Activated CD4-positive, alpha-beta T cell treated with anti-CD3 and anti-CD28 coated beads, Interleukin-2, amount 10 ng/mL, durations not matched to agents 24 days and 14 days (primary cell): ENCODE measurements at regions not wholly inside any gene's neighbourhood (a gene's known extent, or its start where the extent isn't known, plus 50 kb on each side); places are given as distances from the start of the nearest gene placed in this dataset.

Experiments used
- DNase-seq: peaks from one replicate; pipeline ENCODE4 v3.0.0; 2022
- H3K27ac Mint-ChIP-seq: one replicate; pipeline ENCODE4 v1.8.0; 2022; ENCODE audit warnings: mild to moderate bottlenecking, mixed read lengths
- H3K27me3 Mint-ChIP-seq: one replicate; pipeline ENCODE4 v1.8.0; 2022; ENCODE audit warnings: mixed read lengths
- H3K36me3 Mint-ChIP-seq: one replicate; pipeline ENCODE4 v1.8.0; 2022; ENCODE audit warnings: low read depth, mild to moderate bottlenecking, mixed read lengths
- H3K4me1 Mint-ChIP-seq: one replicate; pipeline ENCODE4 v1.8.0; 2021; ENCODE audit warnings: mixed read lengths
- H3K4me3 Mint-ChIP-seq: one replicate; pipeline ENCODE4 v1.8.0; 2022; ENCODE audit warnings: mild to moderate bottlenecking, moderate library complexity, mixed read lengths
- H3K9me3 Mint-ChIP-seq: one replicate; pipeline ENCODE4 v1.8.0; 2021; ENCODE audit warnings: mixed read lengths
- intact Hi-C: fragments of 100-400 bp; cut with micrococcal nuclease; formaldehyde crosslinking; loops from one replicate; pipeline ENCODE4 v1.15.1; 2023

DNA sequence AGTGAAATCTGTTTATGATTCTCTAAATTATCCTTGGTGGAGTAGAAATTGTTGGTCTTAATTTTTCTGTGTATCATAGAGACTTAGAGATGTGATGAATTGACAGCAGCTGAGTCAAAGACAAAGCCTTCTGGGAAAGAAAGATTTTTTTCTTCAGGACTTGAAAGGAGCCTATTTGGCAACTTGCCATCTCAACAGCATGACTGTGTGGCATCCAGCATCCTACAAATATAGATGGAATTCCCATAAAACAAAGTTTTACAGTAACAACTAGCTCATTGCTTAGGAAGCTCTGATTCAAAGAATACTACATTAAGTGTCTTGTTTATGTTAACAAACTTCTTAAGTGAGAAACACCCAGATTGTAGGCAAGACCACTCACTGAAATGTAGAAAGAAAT lies 79.2 kb upstream of the SETBP1 start:
- Mint-ChIP-seq H3K4me3 (no peak overlapping the region), H3K4me1 (no peaks in the 10 kb centered on the region), H3K36me3 (no peaks in the 10 kb centered on the region), H3K27me3 (peaks cover 6% of the 10 kb centered on the region), H3K27ac (no peak overlapping the region), H3K9me3 (no peaks in the 10 kb centered on the region)
- intact Hi-C loops: no loop called here
- DNase-seq: no peak

- DNase-seq: no peak
- H3K4me3 Mint-ChIP-seq: no peak overlapping the region
- H3K9me3 Mint-ChIP-seq: no peaks in the 10 kb centered on the region
- no peaks in the 10 kb centered on the region for H3K36me3 Mint-ChIP-seq
- intact Hi-C loops: no loop called here
- H3K27ac Mint-ChIP-seq: no peak overlapping the region
- no peaks in the 10 kb centered on the region for H3K4me1 Mint-ChIP-seq
- H3K27me3 Mint-ChIP-seq: peaks cover 4% of the 10 kb centered on the region
Measured at GRCh38 chr18:44602380-44602779, 78.3 kb upstream of the SETBP1 start.

- Mint-ChIP-seq H3K4me3 (no peak overlapping the region), H3K9me3 (no peaks in the 10 kb centered on the region), H3K27me3 (peaks cover 3% of the 10 kb centered on the region), H3K4me1 (no peaks in the 10 kb centered on the region), H3K36me3 (no peaks in the 10 kb centered on the region), H3K27ac (no peak overlapping the region)
- DNase-seq: no peak
- intact Hi-C loops: no loop called here
Measured at GRCh38 chr18:44602845-44603244, 77.8 kb upstream of the SETBP1 start.

- no peak overlapping the region for H3K4me3 Mint-ChIP-seq
- intact Hi-C loops: no loop called here
- H3K27ac Mint-ChIP-seq: no peak overlapping the region
- H3K4me1 Mint-ChIP-seq: no peaks in the 10 kb centered on the region
- H3K9me3 Mint-ChIP-seq: no peaks in the 10 kb centered on the region
- no peak for DNase-seq
- H3K36me3 Mint-ChIP-seq: no peaks in the 10 kb centered on the region
- H3K27me3 Mint-ChIP-seq: no peaks in the 10 kb centered on the region
Measured at GRCh38 chr18:44609181-44609941, 71.3 kb upstream of the SETBP1 start.

DNA sequence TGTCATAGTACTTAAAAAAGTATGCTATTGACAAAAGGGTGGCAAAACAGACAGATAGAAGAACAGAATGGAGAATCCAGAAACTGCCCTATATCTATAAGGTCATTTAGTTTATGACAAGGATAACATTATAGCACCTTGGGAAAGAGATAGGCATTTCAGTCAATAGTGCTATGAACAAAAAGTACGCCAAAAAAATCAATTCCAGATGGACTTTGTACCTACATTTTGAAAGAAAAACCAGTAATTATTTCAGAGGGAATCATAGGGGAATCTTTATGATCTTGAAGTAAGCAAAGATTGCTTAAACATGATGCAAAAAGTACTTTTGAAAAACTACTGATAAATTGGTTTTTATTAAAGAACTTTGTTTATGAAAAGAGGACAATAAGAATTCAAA lies 59.9 kb upstream of the SETBP1 start:
- no peak overlapping the region for H3K27ac Mint-ChIP-seq
- intact Hi-C loops: no loop called here
- no peak for DNase-seq
- H3K27me3 Mint-ChIP-seq: peaks cover 6% of the 10 kb centered on the region
- H3K4me3 Mint-ChIP-seq: no peak overlapping the region
- peaks cover 5% of the 10 kb centered on the region for H3K9me3 Mint-ChIP-seq
- no peaks in the 10 kb centered on the region for H3K36me3 Mint-ChIP-seq
- no peaks in the 10 kb centered on the region for H3K4me1 Mint-ChIP-seq

- DNase-seq: no peak
- Mint-ChIP-seq H3K4me3 (no peak overlapping the region), H3K4me1 (no peaks in the 10 kb centered on the region), H3K9me3 (no peaks in the 10 kb centered on the region), H3K36me3 (no peaks in the 10 kb centered on the region), H3K27me3 (peaks cover 7% of the 10 kb centered on the region), H3K27ac (no peak overlapping the region)
- intact Hi-C loops: no loop called here
Measured at GRCh38 chr18:44624052-44624451, 56.6 kb upstream of the SETBP1 start.

GRCh38 chr18:44625386-44625785 lies 55.3 kb upstream of the SETBP1 start:
- Mint-ChIP-seq H3K4me1 (no peaks in the 10 kb centered on the region), H3K27ac (no peak overlapping the region), H3K27me3 (peaks cover 7% of the 10 kb centered on the region), H3K4me3 (no peak overlapping the region), H3K9me3 (no peaks in the 10 kb centered on the region), H3K36me3 (no peaks in the 10 kb centered on the region)
- intact Hi-C loops: no loop called here
- no peak for DNase-seq

- intact Hi-C loops: no loop called here
- Mint-ChIP-seq H3K9me3 (peaks cover 4% of the 10 kb centered on the region), H3K36me3 (no peaks in the 10 kb centered on the region), H3K27me3 (peaks cover 7% of the 10 kb centered on the region), H3K27ac (no peak overlapping the region), H3K4me1 (no peaks in the 10 kb centered on the region), H3K4me3 (no peak overlapping the region)
- no peak for DNase-seq
Measured at GRCh38 chr18:44626236-44626635, 54.5 kb upstream of the SETBP1 start.

GRCh38 chr18:44626807-44627206 lies 53.9 kb upstream of the SETBP1 start:
- intact Hi-C loops: no loop called here
- Mint-ChIP-seq H3K36me3 (no peaks in the 10 kb centered on the region), H3K9me3 (peaks cover 5% of the 10 kb centered on the region), H3K4me1 (no peaks in the 10 kb centered on the region), H3K4me3 (no peak overlapping the region), H3K27ac (no peak overlapping the region), H3K27me3 (peaks cover 7% of the 10 kb centered on the region)
- no peak for DNase-seq

- H3K9me3 Mint-ChIP-seq: peaks cover 5% of the 10 kb centered on the region
- intact Hi-C loops: no loop called here
- H3K4me3 Mint-ChIP-seq: no peak overlapping the region
- no peak overlapping the region for H3K27ac Mint-ChIP-seq
- peaks cover 7% of the 10 kb centered on the region for H3K27me3 Mint-ChIP-seq
- DNase-seq: no peak
- H3K4me1 Mint-ChIP-seq: no peaks in the 10 kb centered on the region
- no peaks in the 10 kb centered on the region for H3K36me3 Mint-ChIP-seq
Measured at GRCh38 chr18:44627280-44627679, 53.4 kb upstream of the SETBP1 start.

DNA sequence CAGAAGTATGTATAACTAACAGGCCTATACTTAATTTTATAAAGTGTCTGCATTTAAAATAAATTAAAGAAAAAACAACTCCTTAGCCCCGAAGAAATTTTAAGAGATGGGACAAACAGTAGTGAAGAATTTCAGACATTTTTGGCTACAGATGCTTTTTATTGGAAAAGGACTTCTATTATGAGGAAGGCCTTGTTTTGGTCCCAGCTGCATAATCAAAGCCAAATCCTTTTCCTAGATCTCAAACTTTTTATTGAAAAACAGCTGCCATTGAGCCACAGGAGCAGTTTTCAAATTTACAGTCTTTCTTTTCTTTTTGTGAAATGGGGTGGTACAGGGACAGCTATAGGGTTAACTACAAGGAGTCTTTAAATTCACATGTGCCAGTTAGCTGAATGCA lies 51.3 kb upstream of the SETBP1 start:
- intact Hi-C loops: no loop called here
- Mint-ChIP-seq H3K27me3 (peaks cover 7% of the 10 kb centered on the region), H3K9me3 (peaks cover 5% of the 10 kb centered on the region), H3K36me3 (no peaks in the 10 kb centered on the region), H3K27ac (no peak overlapping the region), H3K4me3 (no peak overlapping the region), H3K4me1 (no peaks in the 10 kb centered on the region)
- DNase-seq: no peak

GRCh38 chr18:44630118-44630517 lies 50.6 kb upstream of the SETBP1 start:
- Mint-ChIP-seq H3K27me3 (peaks cover 7% of the 10 kb centered on the region), H3K9me3 (peaks cover 5% of the 10 kb centered on the region), H3K4me1 (no peaks in the 10 kb centered on the region), H3K36me3 (no peaks in the 10 kb centered on the region), H3K4me3 (no peak overlapping the region), H3K27ac (no peak overlapping the region)
- intact Hi-C loops: no loop called here
- DNase-seq: no peak
